HUES64 (cell line): ENCODE measurements at regions not wholly inside any gene's neighbourhood (a gene's known extent, or its start where the extent isn't known, plus 50 kb on each side); places are given as distances from the start of the nearest gene placed in this dataset.
"Not testable (repeated sequence)": the region's sequence is repeated elsewhere in the genome, so short reads cannot be mapped to it uniquely, and the experiment has no call there.

Experiments
- H3K27ac ChIP-seq: 2 replicates; pipeline ENCODE4 v1.7.0; 2013; ENCODE audit warnings: low read depth, low read length, inconsistent platforms
- H3K27me3 ChIP-seq: 2 replicates; pipeline ENCODE4 v1.6.1; 2013; ENCODE audit warnings: mild to moderate bottlenecking, low read length; ENCODE audit not compliant: insufficient read depth
- H3K36me3 ChIP-seq: 2 replicates; pipeline ENCODE4 v1.6.1; 2013; ENCODE audit warnings: mild to moderate bottlenecking, low read length; ENCODE audit not compliant: insufficient read depth
- H3K4me1 ChIP-seq: 2 replicates; pipeline ENCODE4 v1.6.1; 2013; ENCODE audit warnings: mild to moderate bottlenecking, low read length, moderate library complexity; ENCODE audit not compliant: insufficient read depth
- H3K4me3 ChIP-seq: 2 replicates; pipeline ENCODE4 v1.5.1; 2013; ENCODE audit warnings: mild to moderate bottlenecking, low read length, moderate library complexity
- H3K9ac ChIP-seq: 2 replicates; pipeline ENCODE4 v1.6.1; 2013; ENCODE audit warnings: mild to moderate bottlenecking, low read depth, low read length
- H3K9me3 ChIP-seq: 2 replicates; pipeline ENCODE4 v1.6.1; 2013; ENCODE audit warnings: low read depth, low read length; ENCODE audit not compliant: insufficient read depth
- WGBS: fragments of 150-250, 120-280 bp; methylation state at CpG from one replicate; pipeline ENCODE4 v1.1.7; 2013; ENCODE audit warnings: missing lambda C conversion rate; 5-methylcytosine and 5-hydroxymethylcytosine counted together

DNA sequence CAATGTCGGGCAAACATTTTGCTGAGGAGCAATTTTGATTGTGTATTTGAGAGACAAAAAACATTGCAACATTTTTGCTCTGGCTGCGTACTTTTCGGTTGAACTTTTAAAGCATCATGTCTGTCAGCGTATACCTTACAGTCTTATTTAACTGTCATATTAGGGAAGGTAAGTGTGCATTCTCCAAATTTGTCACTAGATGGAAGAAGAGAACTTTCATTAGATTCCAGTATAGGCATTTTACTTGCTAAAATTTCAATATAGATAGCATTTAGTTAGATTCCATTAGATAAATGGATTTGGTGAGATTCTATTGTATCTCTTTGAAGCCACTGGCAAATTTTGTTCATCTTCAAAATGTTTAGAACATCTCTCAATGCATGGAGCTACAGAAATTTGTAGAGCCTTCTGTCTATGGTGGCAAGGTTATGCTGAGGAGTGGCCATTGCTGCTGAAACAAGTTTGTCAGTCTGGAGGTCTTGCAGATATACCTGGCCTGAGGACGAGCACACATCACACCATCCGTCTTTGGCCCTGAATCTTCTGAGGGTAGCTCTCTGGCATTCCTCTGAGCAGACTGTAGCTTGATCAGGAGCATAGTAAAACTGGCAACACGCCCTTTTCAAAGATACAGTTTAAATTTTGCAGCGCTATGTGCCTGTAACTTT lies 437.5 kb upstream of the MBL2 start:
- Histone ChIP-seq H3K9me3 (peaks cover 5% of the 10 kb centered on the region; the same call in 1 of the 2 replicates), H3K4me3 (no peak overlapping the region), H3K27me3 (no peaks in the 10 kb centered on the region), H3K4me1 (peaks cover 11% of the 10 kb centered on the region), H3K27ac (peak overlapping the region; percentile 66), H3K9ac (no peak overlapping the region), H3K36me3 (no peaks in the 10 kb centered on the region)
- WGBS: 76% methylated on average over 8 of the region's 8 CpGs

GRCh38 chr10:53183733-53184132 lies 411.1 kb upstream of the MBL2 start:
- no peak overlapping the region for H3K4me3 ChIP-seq
- no peaks in the 10 kb centered on the region for H3K4me1 ChIP-seq
- no peaks in the 10 kb centered on the region for H3K27me3 ChIP-seq
- no peaks in the 10 kb centered on the region for H3K36me3 ChIP-seq
- H3K27ac ChIP-seq: no peak overlapping the region
- H3K9ac ChIP-seq: no peak overlapping the region
- H3K9me3 ChIP-seq: peaks cover 14% of the 10 kb centered on the region
- 100% methylated on average over 1 of the region's 2 CpGs for WGBS

GRCh38 chr10:53177468-53177867 lies 404.9 kb upstream of the MBL2 start:
- H3K36me3 ChIP-seq: no peaks in the 10 kb centered on the region
- H3K4me3 ChIP-seq: no peak overlapping the region
- no peaks in the 10 kb centered on the region for H3K4me1 ChIP-seq
- no peaks in the 10 kb centered on the region for H3K27me3 ChIP-seq
- no peak overlapping the region for H3K27ac ChIP-seq
- H3K9me3 ChIP-seq: no peaks in the 10 kb centered on the region
- H3K9ac ChIP-seq: no peak overlapping the region

DNA sequence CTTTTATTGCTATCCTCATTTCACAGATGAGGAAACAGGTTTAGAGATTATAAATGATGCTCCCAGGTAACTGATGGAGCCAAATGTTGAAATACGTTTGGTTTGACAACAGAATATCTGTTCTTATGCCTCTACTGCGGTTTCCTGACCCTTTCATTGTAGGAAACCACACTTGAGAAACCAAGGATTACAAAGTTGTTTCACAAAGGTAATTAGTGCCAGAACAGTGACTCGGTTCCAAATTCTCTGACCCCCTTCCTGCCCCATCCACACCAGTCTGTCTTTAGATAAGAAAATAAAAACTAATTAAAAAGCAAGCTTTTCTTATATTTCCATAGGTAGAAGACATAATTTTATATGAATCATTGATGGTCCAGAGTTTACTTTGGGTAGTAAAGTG lies 393.7 kb upstream of the MBL2 start:
- H3K4me1 ChIP-seq: no peaks in the 10 kb centered on the region
- H3K36me3 ChIP-seq: no peaks in the 10 kb centered on the region
- H3K27me3 ChIP-seq: no peaks in the 10 kb centered on the region
- H3K9me3 ChIP-seq: no peaks in the 10 kb centered on the region
- 89% methylated on average over 3 of the region's 3 CpGs for whole genome bisulfite sequencing
- H3K9ac ChIP-seq: no peak overlapping the region
- no peak overlapping the region for H3K4me3 ChIP-seq
- no peak overlapping the region for H3K27ac ChIP-seq

GRCh38 chr10:53162856-53163255 lies 390.3 kb upstream of the MBL2 start:
- Histone ChIP-seq H3K9ac (no peak overlapping the region), H3K27me3 (no peaks in the 10 kb centered on the region), H3K36me3 (no peaks in the 10 kb centered on the region), H3K4me3 (no peak overlapping the region), H3K9me3 (no peaks in the 10 kb centered on the region), H3K27ac (no peak overlapping the region), H3K4me1 (no peaks in the 10 kb centered on the region)
- 98% methylated on average over 3 of the region's 3 CpGs for WGBS

DNA sequence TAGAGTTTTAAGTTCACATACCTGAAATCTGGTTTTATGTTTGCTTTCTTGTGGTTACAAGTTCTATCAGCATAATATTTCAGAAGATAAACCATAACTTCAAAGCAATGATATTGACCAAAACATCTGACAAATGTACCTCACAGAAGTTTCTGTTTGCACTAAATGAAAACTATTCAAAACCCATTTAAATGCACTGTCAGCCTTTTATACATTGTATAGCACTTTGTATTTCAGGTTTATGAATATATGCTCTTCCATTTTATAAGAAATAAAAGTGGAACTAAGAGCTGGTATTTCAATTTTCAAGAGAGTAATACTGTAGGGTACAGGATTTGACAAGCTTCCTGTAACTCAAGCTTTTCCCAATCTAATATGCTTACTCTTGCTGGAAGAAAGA lies 388.6 kb upstream of the MBL2 start:
- Histone ChIP-seq H3K9me3 (peaks cover 3% of the 10 kb centered on the region; the same call in 1 of the 2 replicates), H3K4me1 (no peaks in the 10 kb centered on the region), H3K27me3 (no peaks in the 10 kb centered on the region), H3K9ac (no peak overlapping the region), H3K27ac (no peak overlapping the region), H3K4me3 (no peak overlapping the region), H3K36me3 (no peaks in the 10 kb centered on the region)

DNA sequence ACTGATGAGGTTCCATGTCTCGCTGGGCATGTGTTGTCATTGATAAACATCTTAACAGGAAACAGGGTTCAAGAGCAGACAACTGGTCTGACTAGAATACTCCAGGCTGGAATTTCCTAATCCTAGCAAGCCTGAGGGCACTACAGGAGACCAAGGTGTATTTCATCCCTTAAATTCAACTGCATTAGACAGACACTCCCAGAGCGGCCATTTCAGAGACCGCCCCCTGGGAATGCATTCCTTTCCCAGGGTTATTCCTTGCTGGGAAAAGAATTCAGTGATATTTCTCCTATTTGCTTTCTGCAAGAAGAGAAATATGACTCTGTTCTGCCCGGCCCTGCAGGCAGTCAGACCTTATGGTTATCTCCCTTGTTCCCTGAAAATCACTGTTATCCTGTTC lies 383.1 kb upstream of the MBL2 start:
- WGBS: 86% methylated on average over 4 of the region's 4 CpGs
- not testable (repeated sequence) for H3K36me3 ChIP-seq, H3K4me1 ChIP-seq

GRCh38 chr10:53153831-53154230 lies 381.2 kb upstream of the MBL2 start:
- H3K4me1 ChIP-seq: peaks cover 7% of the 10 kb centered on the region
- no peak overlapping the region for H3K27ac ChIP-seq
- H3K27me3 ChIP-seq: peaks cover 29% of the 10 kb centered on the region
- H3K36me3 ChIP-seq: no peaks in the 10 kb centered on the region
- H3K9me3 ChIP-seq: peaks cover 17% of the 10 kb centered on the region
- H3K9ac ChIP-seq: no peak overlapping the region
- WGBS: 100% methylated on average over 1 of the region's 1 CpG
- H3K4me3 ChIP-seq: no peak overlapping the region

More for the DNA sequence above, 383.1 kb upstream of the MBL2 start:
- peaks cover 17% of the 10 kb centered on the region for H3K9me3 ChIP-seq
- H3K27ac ChIP-seq, H3K4me3 ChIP-seq, H3K9ac ChIP-seq: not testable (repeated sequence)
- peaks cover 14% of the 10 kb centered on the region for H3K27me3 ChIP-seq

DNA sequence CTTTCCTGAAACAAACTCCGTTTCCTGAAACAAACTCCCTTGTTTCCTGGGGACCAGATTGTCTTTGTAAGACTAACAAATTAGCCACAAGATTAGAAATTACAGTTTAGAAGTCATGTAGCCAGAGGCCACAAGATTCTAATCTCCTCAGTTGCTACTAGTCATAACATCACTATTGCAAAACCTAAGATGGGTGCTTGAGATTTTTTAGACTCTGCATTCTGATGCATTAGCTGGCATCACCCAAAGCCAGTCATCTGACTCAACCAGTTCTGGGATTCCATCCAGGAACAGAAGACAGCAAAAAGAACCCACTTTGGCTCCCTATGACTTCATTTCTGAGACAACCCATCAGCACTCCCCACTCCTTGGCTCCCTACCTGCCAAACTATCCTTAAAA lies 367.9 kb upstream of the MBL2 start:
- Histone ChIP-seq H3K9ac (no peak overlapping the region), H3K27ac (no peak overlapping the region), H3K36me3 (no peaks in the 10 kb centered on the region), H3K4me3 (no peak overlapping the region), H3K9me3 (no peaks in the 10 kb centered on the region), H3K27me3 (no peaks in the 10 kb centered on the region), H3K4me1 (no peaks in the 10 kb centered on the region)
- WGBS: 96% methylated on average over 1 of the region's 1 CpG

DNA sequence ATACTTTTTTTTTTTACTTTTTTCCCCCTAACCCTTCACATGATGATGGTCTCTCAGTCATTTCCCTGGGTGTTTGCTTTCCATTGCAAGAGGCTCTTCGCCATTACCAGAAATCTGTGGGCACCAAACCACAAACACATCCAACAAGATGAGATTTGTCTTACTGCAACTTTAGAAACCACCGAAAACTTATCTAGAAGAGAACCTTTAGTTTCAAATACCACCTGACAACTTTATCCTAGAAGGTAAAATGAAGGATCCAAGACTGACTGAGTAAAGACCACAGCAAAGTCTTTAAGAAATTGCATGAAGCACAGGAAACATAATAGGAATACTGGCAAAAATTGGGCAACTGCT lies 363.3 kb upstream of the MBL2 start:
- 91% methylated on average over 2 of the region's 2 CpGs for WGBS

GRCh38 chr10:53135213-53135896 lies 362.8 kb upstream of the MBL2 start:
- WGBS: 95% methylated on average over 2 of the region's 2 CpGs
- H3K36me3 ChIP-seq: no peaks in the 10 kb centered on the region
- H3K4me1 ChIP-seq: no peaks in the 10 kb centered on the region
- H3K27me3 ChIP-seq: no peaks in the 10 kb centered on the region
- no peaks in the 10 kb centered on the region for H3K9me3 ChIP-seq
- no peak overlapping the region for H3K27ac ChIP-seq
- H3K9ac ChIP-seq: no peak overlapping the region
- H3K4me3 ChIP-seq: no peak overlapping the region

More for the DNA sequence above, 363.3 kb upstream of the MBL2 start:
- Histone ChIP-seq H3K27me3 (no peaks in the 10 kb centered on the region), H3K4me1 (no peaks in the 10 kb centered on the region), H3K9ac (no peak overlapping the region), H3K27ac (no peak overlapping the region), H3K4me3 (no peak overlapping the region), H3K36me3 (no peaks in the 10 kb centered on the region), H3K9me3 (no peaks in the 10 kb centered on the region)

DNA sequence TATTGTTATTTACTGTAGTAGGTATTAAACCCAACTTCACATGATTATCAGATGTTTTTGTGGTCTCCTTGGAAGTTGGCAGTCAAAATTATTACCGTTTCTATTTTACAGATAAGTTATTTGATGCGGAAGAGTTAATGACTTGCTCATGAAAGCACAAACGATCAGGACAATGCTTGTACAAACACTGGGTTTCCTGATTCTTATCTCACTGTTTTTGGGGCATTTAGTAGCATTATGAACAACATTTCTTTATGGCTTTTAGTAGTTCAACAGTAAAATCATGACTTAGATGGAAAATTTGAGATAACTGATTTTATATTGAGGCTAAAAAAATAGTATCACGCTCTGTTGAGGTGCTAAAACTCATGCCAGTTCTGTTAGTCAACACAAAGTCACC lies 361.5 kb upstream of the MBL2 start:
- no peaks in the 10 kb centered on the region for H3K36me3 ChIP-seq
- no peak overlapping the region for H3K27ac ChIP-seq
- H3K27me3 ChIP-seq: no peaks in the 10 kb centered on the region
- H3K4me1 ChIP-seq: no peaks in the 10 kb centered on the region
- 97% methylated on average over 4 of the region's 4 CpGs for WGBS
- no peak overlapping the region for H3K4me3 ChIP-seq
- H3K9ac ChIP-seq: no peak overlapping the region
- no peaks in the 10 kb centered on the region for H3K9me3 ChIP-seq
